GM12872 (cell line): ENCODE measurements at regions not wholly inside any gene's neighbourhood (a gene's known extent, or its start where the extent isn't known, plus 50 kb on each side); places are given as distances from the start of the nearest gene placed in this dataset.

Experiments
- CTCF ChIP-seq: IDR thresholded peaks from 3 replicates; pipeline ENCODE4 v1.5.1; 2011; ENCODE audit warnings: low read depth, mild to moderate bottlenecking, low read length, moderate library complexity; ENCODE audit not compliant: insufficient read depth

GRCh38 chr18:54710074-54710899 is 118.0 kb upstream of the RAB27B start:
- TF ChIP-seq CTCF: no peak

GRCh38 chr18:54710900-54711281 is 117.4 kb upstream of the RAB27B start:
- no peak for TF ChIP-seq CTCF

- no peak for TF ChIP-seq CTCF
Observed at GRCh38 chr18:54712306-54712705, 116.0 kb upstream of the RAB27B start.

GRCh38 chr18:54712758-54713157 is 115.5 kb upstream of the RAB27B start:
- TF ChIP-seq CTCF: no peak

GRCh38 chr18:54713386-54713785 is 114.9 kb upstream of the RAB27B start:
- TF ChIP-seq CTCF: no peak

GRCh38 chr18:54714851-54715250 is 113.4 kb upstream of the RAB27B start:
- TF ChIP-seq CTCF: no peak

- no peak for TF ChIP-seq CTCF
Observed at GRCh38 chr18:54716586-54716985, 111.7 kb upstream of the RAB27B start.
